Fibroblast of lung (primary cell): ENCODE measurements at regions not wholly inside any gene's neighbourhood (a gene's known extent, or its start where the extent isn't known, plus 50 kb on each side); places are given as distances from the start of the nearest gene placed in this dataset.

Experiments used
- EZH2 ChIP-seq: IDR thresholded peaks from 2 replicates; pipeline ENCODE4 v1.5.1; 2012; ENCODE audit warnings: low read length, control low read depth, mild to moderate bottlenecking; ENCODE audit errors: missing control alignments
- TF ChIP-seq, protein P1 (sequence below), 2 donors: IDR thresholded peaks in 1 of 2; conservative IDR thresholded peaks in 1 of 2; 1 replicate in 1 of 2; 2 replicates in 1 of 2; pipeline ENCODE4 v1.5.1; 2011 to 2012; ENCODE audit warnings: low read length in 2 of 2, control low read depth in 1 of 2, inconsistent platforms in 1 of 2, low read depth in 1 of 2, mild to moderate bottlenecking in 1 of 2

DNA sequence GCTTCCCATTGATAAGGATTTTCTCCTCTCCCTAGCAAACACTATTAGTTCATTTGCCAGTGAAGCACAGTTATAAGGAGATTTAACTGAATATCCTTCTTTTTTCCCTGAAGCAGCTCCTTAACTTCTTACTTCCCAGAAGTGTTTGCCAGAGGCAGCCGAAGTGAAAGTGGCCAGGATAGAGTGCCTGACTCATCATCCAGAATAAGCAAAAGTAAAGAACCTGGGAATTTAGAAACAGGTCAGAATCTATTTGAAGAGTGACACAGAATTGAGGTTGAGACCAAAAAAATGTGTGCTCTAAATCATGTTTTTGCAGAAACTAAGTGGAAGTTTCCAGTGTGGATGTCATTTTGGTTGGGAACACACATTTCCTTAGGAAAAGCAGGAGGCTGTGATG, 249.6 kb upstream of the VWC2 start:
- TF ChIP-seq EZH2, result no peak
- TF ChIP-seq, protein P1, sequence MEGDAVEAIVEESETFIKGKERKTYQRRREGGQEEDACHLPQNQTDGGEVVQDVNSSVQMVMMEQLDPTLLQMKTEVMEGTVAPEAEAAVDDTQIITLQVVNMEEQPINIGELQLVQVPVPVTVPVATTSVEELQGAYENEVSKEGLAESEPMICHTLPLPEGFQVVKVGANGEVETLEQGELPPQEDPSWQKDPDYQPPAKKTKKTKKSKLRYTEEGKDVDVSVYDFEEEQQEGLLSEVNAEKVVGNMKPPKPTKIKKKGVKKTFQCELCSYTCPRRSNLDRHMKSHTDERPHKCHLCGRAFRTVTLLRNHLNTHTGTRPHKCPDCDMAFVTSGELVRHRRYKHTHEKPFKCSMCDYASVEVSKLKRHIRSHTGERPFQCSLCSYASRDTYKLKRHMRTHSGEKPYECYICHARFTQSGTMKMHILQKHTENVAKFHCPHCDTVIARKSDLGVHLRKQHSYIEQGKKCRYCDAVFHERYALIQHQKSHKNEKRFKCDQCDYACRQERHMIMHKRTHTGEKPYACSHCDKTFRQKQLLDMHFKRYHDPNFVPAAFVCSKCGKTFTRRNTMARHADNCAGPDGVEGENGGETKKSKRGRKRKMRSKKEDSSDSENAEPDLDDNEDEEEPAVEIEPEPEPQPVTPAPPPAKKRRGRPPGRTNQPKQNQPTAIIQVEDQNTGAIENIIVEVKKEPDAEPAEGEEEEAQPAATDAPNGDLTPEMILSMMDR (conservative IDR thresholded peaks at IDR 0.05 in 1 of 2, IDR thresholded peaks at IDR 0.05 in 1 of 2; ENCODE audit: low read depth in 1 of 2, low read length in 2 of 2), result no peak
